Liver (tissue), 7 donors: ENCODE measurements at regions not wholly inside any gene's neighbourhood (a gene's known extent, or its start where the extent isn't known, plus 50 kb on each side); places are given as distances from the start of the nearest gene placed in this dataset.

ENCODE experiments used
- DNase-seq: peaks from one replicate; pipeline ENCODE4 v3.0.0-alpha.2; 2017; ENCODE audit warnings: low spot score
- H3K27ac ChIP-seq, 2 donors: one replicate each; pipeline ENCODE4 v1.7.0; 2013; ENCODE audit warnings: inconsistent platforms in 2 of 2, low read length in 2 of 2, control low read depth in 1 of 2, low read depth in 1 of 2, mild to moderate bottlenecking in 1 of 2
- H3K27me3 ChIP-seq, 4 donors: one replicate each; pipeline versions ENCODE4 v1.6.1 to v1.7.0; 2013; ENCODE audit warnings: low read length in 3 of 4, inconsistent platforms in 1 of 4, mild to moderate bottlenecking in 1 of 4, moderate library complexity in 1 of 4; ENCODE audit not compliant: control insufficient read depth in 4 of 4, insufficient read depth in 4 of 4
- H3K36me3 ChIP-seq, 4 donors: one replicate each; pipeline versions ENCODE4 v1.6.1 to v1.7.0; 2013; ENCODE audit warnings: low read length in 3 of 4, mild to moderate bottlenecking in 3 of 4, low read depth in 1 of 4, moderate library complexity in 1 of 4; ENCODE audit not compliant: control insufficient read depth in 4 of 4, insufficient read depth in 3 of 4
- H3K4me1 ChIP-seq, 4 donors: one replicate each; pipeline versions ENCODE4 v1.6.1 to v1.7.0; 2013; ENCODE audit warnings: low read length in 3 of 4, mild to moderate bottlenecking in 3 of 4, moderate library complexity in 1 of 4; ENCODE audit not compliant: control insufficient read depth in 4 of 4, insufficient read depth in 4 of 4
- H3K4me3 ChIP-seq, 3 donors: one replicate each; pipeline versions ENCODE4 v1.6.1 to v1.7.0; 2013; ENCODE audit warnings: low read length in 3 of 3, control low read depth in 1 of 3, low read depth in 1 of 3, mild to moderate bottlenecking in 1 of 3
- H3K9ac ChIP-seq, 2 donors: one replicate each; pipeline ENCODE4 v1.7.0; 2013; ENCODE audit warnings: low read length in 2 of 2, mild to moderate bottlenecking in 2 of 2, moderate library complexity in 2 of 2, control low read depth in 1 of 2, low read depth in 1 of 2
- H3K9me3 ChIP-seq, 4 donors: one replicate each; pipeline versions ENCODE4 v1.6.1 to v1.7.0; 2013; ENCODE audit warnings: low read length in 3 of 4; ENCODE audit not compliant: control insufficient read depth in 4 of 4
- ATF3 ChIP-seq: IDR thresholded peaks from 2 replicates; pipeline ENCODE4 v1.6.1; 2016; ENCODE audit warnings: antibody characterized with exemption
- EGR1 ChIP-seq, 2 donors: IDR thresholded peaks; 2 replicates each; pipeline ENCODE4 v1.6.1; 2016 to 2018; ENCODE audit warnings: antibody characterized with exemption in 2 of 2, low read depth in 2 of 2
- FOXA2 ChIP-seq: IDR thresholded peaks from 2 replicates; pipeline ENCODE4 v1.6.1; 2016; ENCODE audit warnings: antibody characterized with exemption
- GABPA ChIP-seq, 2 donors: IDR thresholded peaks in 1 of 2; conservative IDR thresholded peaks in 1 of 2; 2 replicates each; pipeline ENCODE4 v1.6.1; 2016; ENCODE audit warnings: antibody characterized with exemption in 2 of 2, mild to moderate bottlenecking in 1 of 2, moderate library complexity in 1 of 2
- HNF4A ChIP-seq, 2 donors: conservative IDR thresholded peaks; 2 replicates each; pipeline ENCODE4 v1.6.1; 2016; ENCODE audit warnings: antibody characterized with exemption in 2 of 2, mild to moderate bottlenecking in 2 of 2
- JUND ChIP-seq, 2 donors: IDR thresholded peaks; 2 replicates each; pipeline ENCODE4 v1.6.1; 2016; ENCODE audit warnings: antibody characterized with exemption in 2 of 2
- NR2F2 ChIP-seq: IDR thresholded peaks from 2 replicates; pipeline ENCODE4 v1.6.1; 2016; ENCODE audit warnings: antibody characterized with exemption
- RAD21 ChIP-seq, 2 donors: IDR thresholded peaks; 2 replicates each; pipeline ENCODE4 v1.6.1; 2016; ENCODE audit warnings: antibody characterized with exemption in 2 of 2, mild to moderate bottlenecking in 2 of 2
- REST ChIP-seq: IDR thresholded peaks from 2 replicates; pipeline ENCODE4 v1.6.1; 2016; ENCODE audit warnings: antibody characterized with exemption, mild to moderate bottlenecking
- RXRA ChIP-seq, 2 donors: IDR thresholded peaks; 2 replicates each; pipeline ENCODE4 v1.6.1; 2017 to 2018; ENCODE audit warnings: antibody characterized with exemption in 2 of 2, mild to moderate bottlenecking in 1 of 2
- SP1 ChIP-seq: IDR thresholded peaks from 2 replicates; pipeline ENCODE4 v1.6.1; 2018; ENCODE audit warnings: antibody characterized with exemption, mild to moderate bottlenecking
- TAF1 ChIP-seq: conservative IDR thresholded peaks from 2 replicates; pipeline ENCODE4 v1.6.1; 2016; ENCODE audit warnings: antibody characterized with exemption, mild to moderate bottlenecking
- WGBS: extraction: QIAGEN DNeasy Blood & Tissue Kit; methylation state at CpG from one replicate; pipeline ENCODE4 v1.1.7; 2013; 5-methylcytosine and 5-hydroxymethylcytosine counted together
- donor health status: healthy.
- donor health status: healthy.
- donor health status: healthy.
- donor health status: healthy.

- Histone ChIP-seq H3K4me1 (no peaks in the 10 kb centered on the region), H3K27me3 (peaks cover 0 to 3% (median 0%) of the 10 kb centered on the region in 4 donors), H3K9ac (no peak overlapping the region), H3K9me3 (peaks cover 0 to 3% (median 0%) of the 10 kb centered on the region in 4 donors), H3K4me3 (no peak overlapping the region), H3K27ac (no peak overlapping the region), H3K36me3 (no peaks in the 10 kb centered on the region)
- DNase-seq: no peak
- TF ChIP-seq GABPA (IDR thresholded peaks at IDR 0.05 in 1 of 2, conservative IDR thresholded peaks at IDR 0.05 in 1 of 2) (no peak), NR2F2 (no peak), RAD21 (IDR thresholded peaks at IDR 0.05) (no peak), JUND (IDR thresholded peaks at IDR 0.05) (peak in 1 of 2 donors; percentile 54)
- 47% methylated on average over 8 of the region's 8 CpGs for WGBS
These were observed 188.9 kb downstream of the SKIDA1 start for GRCh38 chr10:21336476-21337170.

GRCh38 chr10:21334891-21335696 lies 190.4 kb downstream of the SKIDA1 start:
- WGBS: 82% methylated on average over 14 of the region's 14 CpGs
- Histone ChIP-seq H3K27me3 (peaks cover 0 to 3% (median 0%) of the 10 kb centered on the region in 4 donors), H3K27ac (no peak overlapping the region), H3K9ac (no peak overlapping the region), H3K9me3 (peaks cover 0 to 3% (median 0%) of the 10 kb centered on the region in 4 donors), H3K4me3 (no peak overlapping the region), H3K36me3 (no peaks in the 10 kb centered on the region), H3K4me1 (no peaks in the 10 kb centered on the region)
- TF ChIP-seq RXRA (IDR thresholded peaks at IDR 0.05): no peak
- TF ChIP-seq REST: no peak
- TF ChIP-seq HNF4A (conservative IDR thresholded peaks at IDR 0.05): no peak
- TF ChIP-seq SP1: no peak
- no peak for DNase-seq

GRCh38 chr10:21330628-21331020 lies 194.9 kb downstream of the SKIDA1 start:
- Histone ChIP-seq H3K27me3 (no peaks in the 10 kb centered on the region), H3K4me3 (no peak overlapping the region), H3K9ac (no peak overlapping the region), H3K4me1 (no peaks in the 10 kb centered on the region), H3K36me3 (no peaks in the 10 kb centered on the region), H3K9me3 (no peaks in the 10 kb centered on the region), H3K27ac (no peak overlapping the region)
- no peak for TF ChIP-seq ATF3
- TF ChIP-seq EGR1 (IDR thresholded peaks at IDR 0.05; ENCODE audit: low read depth in 2 of 2): no peak
- TF ChIP-seq REST: no peak
- TF ChIP-seq TAF1: no peak
- TF ChIP-seq FOXA2: no peak
- TF ChIP-seq RXRA (IDR thresholded peaks at IDR 0.05): peak in 1 of 2 donors; percentile 17
- TF ChIP-seq RAD21 (IDR thresholded peaks at IDR 0.05): peak in 1 of 2 donors; percentile 10
- peak; percentile 36 for TF ChIP-seq SP1
- TF ChIP-seq NR2F2: peak; percentile 52
- 68% methylated on average over 6 of the region's 6 CpGs for WGBS
- DNase-seq: no peak
